HG02840 (cell line): ENCODE measurements at regions not wholly inside any gene's neighbourhood (a gene's known extent, or its start where the extent isn't known, plus 50 kb on each side); places are given as distances from the start of the nearest gene placed in this dataset.
"Not testable (repeated sequence)": the region's sequence is repeated elsewhere in the genome, so short reads cannot be mapped to it uniquely, and the experiment has no call there.

Experiments
- ATAC-seq: cut with Tn5 transposase; IDR thresholded peaks from one replicate; pipeline ENCODE4 v1.9.1; 2021; ENCODE audit warnings: mild to moderate bottlenecking, moderate library complexity, moderate number of reproducible peaks; ENCODE audit not compliant: unreplicated experiment, low FRiP score

DNA sequence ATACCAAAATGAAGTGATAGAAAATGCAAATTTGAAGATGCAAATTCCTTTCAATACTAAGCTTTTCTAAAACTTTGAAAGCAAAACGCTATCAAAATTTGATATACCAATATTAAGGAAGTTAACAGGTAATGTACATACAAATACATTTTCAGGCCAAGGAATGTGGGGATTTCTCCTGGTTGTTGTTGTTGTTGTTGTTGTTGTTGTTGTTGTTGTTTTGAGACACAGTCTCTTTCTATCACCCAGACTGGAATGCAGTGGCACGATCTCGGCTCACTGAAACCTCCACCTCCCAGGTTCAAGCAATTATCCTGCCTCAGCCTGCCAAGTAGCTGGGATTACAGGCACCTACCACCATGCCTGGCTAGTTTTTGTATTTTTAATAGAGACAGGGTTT lies 224.7 kb upstream of the NEBL start:
- not testable (repeated sequence) for ATAC-seq

DNA sequence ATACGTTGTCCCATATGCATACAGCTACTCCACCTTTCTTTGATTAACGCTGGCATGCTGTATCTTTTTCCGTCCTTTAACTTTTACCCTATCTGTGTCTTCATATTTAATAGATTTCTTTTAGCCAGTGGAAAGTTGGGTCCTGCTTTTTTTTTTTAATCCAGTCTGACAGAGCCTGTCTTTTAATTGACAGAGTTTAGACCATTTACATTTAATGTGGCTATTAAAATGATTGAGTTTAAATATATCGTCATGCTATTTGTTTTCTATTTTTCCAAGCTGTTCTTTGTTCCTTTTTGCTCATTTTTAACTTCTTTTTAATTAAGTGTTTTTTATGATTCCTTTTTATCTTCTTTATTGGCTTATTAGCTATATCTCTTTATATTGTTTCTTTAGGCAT lies 217.6 kb upstream of the NEBL start:
- ATAC-seq = no peak

DNA sequence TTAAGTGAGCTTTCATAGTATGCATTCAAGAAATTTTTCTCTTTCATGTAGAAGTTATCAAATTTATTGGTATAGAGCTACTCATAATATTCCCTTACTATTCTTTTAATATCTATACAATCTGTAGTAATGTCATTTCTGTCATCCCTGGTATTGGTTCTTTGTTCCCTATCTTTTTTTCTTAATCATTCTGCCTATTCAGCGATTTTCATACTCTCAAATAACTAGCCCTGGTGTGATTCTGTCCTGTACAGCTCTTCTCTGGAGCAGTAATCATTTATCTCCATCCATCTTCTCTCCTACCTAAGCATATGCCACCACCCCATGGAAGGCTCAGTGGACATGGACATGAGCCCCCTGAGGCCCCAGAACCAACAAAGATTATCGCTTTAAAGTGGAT lies 213.2 kb upstream of the NEBL start:
- ATAC-seq = no peak

DNA sequence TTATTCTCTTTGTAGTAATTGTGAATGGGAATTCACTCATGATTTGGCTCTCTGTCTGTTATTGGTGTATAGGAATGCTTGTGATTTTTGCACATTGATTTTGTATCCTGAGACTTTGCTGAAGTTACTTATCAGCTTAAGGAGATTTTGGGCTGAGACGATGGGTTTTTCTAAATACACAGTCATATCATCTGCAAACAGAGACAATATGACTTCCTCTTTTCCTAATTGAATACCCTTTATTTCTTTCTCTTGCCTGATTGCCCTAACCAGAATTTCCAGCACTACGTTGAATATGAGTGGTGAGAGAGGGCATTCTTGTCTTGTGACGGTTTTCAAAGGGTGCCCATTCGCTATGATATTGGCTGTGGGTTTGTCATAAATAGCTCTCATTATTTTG lies 209.8 kb upstream of the NEBL start:
- not testable (repeated sequence) for ATAC-seq

DNA sequence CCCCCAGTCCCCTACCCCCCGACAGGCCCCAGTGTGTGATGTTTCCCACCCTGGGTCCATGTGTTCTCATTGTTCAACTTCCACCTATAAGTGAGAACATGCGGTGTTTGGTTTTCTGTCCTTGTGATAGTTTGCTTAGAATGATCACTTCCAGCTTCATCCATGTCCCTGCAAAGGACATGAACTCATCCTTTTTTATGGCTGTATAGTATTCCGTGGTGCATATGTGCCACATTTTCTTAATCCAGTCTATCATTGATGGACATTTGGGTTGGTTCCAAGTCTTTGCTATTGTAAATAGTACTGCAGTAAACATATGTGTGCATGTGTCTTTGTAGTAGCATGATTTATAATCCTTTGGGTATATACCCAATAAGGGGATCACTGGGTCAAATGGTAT lies 208.2 kb upstream of the NEBL start:
- not testable (repeated sequence) for ATAC-seq

DNA sequence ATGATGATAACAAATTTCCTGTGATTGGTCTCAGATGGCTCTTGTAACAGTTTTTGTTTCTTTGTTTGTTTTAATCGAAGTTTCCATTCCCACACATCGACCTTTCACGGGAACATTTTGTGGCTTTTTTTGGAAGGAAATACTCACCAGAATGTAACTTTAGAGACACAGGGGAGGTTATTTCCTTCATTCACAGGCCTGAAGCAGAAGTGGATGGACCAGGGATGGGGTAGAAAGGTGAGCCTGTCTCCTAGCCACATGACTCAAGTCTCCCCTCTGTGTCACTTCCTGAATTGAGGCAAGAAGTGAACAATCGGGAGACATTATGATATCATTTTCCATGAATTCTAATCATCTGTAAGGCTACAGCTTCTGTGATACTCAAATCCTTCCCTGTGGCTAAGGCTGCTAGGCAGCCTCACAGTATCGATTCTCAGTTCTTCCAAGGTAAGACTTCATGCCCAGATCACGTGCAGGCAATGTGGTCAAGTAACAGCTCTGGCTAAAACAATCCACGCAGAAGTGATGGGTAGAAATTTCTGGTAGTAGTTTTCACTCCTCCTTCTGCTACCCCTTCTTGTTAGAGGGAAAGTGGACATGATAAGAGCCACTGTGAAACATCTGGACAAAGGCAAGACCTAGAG lies 203.9 kb upstream of the NEBL start:
- ATAC-seq = no peak

DNA sequence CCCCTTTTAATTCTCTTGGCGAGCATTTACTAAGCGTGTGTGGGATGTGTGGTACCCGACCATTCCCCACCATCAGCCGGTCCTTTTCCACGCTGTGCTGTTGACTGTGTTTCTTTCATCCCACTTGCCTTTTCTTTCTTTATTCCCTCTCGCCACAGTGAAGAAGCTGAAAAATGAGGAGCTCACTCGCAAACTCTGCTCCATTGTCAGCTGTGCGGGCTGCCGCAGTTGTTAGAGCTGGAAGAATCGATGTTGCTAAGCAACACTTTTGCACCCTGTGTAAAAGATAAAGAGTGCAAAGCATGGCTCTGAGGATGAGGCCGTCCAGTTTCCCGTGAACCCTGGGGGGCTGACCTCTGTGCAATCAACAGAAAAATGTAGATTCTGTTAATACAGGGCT lies 203.1 kb upstream of the NEBL start:
- no peak for ATAC-seq

DNA sequence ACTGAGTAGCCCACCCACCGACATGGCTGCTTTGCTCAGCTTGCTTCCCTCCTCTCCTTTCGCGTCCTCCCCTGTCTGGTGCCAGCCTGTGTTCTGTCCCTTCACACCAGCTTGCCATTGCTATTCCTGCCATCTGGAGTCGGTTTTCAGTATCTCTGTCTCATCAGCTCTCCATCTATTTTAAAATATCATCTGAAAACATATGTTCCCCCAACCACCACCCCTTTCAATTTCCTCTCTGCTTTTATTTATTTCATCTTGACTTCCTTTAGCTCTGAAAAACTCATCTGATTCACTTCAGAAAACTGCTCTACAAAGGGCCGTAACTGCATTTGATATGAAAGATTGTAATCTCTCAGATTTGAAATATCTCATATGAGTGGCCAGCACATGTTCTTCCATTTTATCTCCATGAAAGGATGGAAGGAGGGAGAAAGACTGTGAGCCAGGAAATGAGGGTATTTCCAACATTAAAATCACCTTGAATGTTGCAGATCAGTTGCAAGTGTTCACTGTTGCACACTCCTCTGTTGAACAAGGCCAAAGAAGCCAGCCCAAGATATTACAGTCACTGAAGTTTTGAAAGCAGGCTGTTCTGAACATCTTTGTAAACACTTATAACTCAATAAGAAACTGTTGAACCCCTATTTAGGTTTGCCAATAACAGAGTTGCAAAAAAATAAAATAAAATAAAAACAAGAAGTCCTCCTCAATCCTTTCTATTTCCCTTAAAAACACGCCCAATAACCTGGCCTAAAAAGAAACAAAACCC lies 202.4 kb upstream of the NEBL start:
- ATAC-seq = no peak

DNA sequence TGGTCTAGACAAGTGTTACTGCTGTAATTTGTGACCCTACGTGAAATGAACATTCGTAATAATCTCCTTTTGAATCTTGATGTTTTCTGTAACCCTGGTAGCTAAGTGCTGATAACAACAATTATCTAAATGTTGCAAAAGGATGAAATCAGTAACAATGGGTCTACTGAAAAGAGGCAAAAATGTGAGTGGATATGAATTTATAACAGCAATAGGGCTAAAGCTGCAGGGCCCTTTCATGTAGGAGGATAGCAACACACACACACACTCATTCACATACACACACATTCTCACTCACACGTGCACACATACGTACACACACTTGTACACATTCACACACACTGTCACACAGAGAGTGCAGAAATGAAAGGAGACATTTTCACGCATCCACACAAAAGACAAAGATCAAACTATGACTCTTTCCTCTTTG lies 200.8 kb upstream of the NEBL start:
- ATAC-seq = no peak

DNA sequence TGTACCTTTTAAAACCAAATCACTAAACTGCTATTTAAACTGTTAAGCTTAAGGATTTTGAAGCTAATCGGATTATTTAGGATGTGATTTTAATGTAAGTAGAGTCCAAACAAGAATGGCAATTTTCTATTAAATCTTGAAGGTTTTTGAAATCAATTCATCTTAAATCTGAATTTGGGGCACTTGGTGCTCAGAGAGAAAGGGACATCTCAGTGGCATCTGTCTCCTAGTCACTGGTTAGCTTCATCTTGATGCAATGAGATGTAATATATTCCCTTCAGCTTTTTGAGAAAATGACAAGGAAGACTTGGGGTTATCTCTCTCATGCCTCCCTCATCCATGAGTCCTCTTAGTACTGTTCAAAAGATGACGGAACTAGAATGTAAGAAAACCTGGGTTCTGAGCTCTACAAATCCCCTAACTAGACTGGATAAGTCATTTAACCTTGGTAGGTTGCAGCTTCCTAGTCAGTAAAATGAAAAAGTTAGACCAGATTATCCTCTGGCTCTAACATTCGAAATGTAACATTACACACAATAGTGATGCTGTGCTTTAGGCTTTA lies 198.5 kb upstream of the NEBL start:
- ATAC-seq = no peak

DNA sequence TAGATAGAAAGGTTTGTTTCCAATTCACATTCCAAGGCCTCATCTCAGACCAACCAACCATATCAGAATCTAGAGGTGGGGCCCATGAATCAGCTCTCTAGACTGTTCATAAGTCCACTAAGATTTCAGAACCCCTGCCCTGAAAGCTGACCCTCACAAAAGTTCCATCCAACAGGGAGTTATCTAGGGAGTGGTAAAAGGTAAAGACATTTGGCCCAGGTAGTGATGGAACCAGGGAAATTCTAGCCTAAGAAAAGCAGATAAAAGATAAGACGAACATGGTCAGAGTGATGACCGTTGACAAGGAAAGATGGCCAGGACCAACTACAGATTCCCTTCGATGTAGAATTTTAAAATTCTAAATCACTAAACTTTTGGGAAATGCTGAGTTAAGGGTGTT lies 198.0 kb upstream of the NEBL start:
- no peak for ATAC-seq

DNA sequence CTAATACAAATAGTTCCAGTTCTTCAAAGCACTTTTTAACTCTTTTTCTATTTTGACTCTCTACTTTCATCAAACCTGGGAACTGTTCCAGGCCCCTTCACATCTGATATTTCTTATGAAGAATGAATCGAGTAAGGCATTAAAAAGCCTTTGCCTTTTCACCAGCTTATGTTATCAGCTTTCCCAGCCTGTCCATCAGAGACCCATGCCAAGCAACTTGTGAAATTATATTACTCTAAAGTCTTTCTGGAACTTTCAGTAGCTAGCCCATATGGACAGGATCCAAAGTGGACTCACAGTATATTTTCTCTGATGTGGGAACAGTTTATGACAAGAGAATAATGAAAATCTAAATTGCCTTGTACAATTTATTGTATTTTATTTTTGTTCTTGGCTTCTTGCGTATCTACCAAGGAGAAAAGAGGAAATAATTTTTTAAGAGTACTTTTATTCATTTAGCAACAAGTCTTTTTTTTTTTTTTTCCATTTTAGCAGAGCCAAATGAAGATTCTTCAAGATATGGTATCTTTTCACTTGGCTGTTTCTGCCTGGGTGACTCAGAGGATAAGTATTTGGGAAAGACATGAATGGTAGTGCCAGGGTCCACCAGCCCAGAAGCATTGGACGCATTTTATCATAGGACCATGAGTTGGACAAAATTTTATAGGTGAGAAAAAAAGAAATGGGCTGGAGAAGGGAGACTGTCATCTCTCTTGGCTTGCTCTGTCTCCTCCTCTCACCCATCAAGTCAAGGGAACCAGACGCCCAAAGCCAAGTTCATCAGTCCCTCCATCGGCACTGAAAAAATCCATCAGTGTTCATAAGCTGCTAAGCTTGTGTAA lies 195.8 kb upstream of the NEBL start:
- ATAC-seq = no peak

DNA sequence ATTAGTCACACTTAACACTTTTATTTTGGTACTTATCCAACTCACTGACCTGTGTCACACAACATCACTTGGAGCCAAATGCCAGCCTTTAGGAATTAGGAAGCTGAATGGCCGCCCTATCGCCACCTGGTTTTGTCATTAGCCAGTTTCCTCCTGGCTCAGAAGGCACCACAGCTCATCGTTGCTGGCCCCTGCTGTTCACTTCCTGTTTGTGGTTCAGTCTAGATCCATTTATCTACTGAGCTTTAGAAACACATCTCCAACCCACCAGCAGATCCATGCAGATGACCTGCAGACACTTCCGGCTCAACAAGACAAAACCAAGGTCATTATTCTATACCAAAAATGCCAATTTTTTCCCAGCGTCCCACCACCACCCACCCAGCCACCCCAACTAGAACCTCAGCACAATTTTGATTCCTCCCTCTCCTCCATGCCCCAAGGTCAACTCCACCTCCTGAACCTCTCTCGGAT lies 193.5 kb upstream of the NEBL start:
- no peak for ATAC-seq

DNA sequence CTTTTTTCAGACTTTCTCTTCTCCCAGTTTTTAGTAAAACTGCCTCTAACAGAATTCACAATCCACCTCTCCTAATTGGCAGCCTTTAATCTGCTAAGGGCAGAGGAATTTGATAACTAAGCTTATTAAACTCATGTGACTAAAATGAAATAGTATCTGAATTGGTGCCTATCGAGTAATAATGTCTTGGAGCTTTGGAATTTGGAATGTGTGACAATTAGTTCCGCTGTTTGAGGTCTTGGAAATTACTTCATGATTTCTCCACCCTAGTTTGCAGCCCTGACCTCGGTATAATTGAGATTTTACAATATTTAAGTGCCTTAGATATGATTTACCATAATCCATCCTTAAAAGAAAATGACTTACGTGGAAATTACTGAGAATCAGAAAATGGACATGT lies 190.4 kb upstream of the NEBL start:
- ATAC-seq = no peak

DNA sequence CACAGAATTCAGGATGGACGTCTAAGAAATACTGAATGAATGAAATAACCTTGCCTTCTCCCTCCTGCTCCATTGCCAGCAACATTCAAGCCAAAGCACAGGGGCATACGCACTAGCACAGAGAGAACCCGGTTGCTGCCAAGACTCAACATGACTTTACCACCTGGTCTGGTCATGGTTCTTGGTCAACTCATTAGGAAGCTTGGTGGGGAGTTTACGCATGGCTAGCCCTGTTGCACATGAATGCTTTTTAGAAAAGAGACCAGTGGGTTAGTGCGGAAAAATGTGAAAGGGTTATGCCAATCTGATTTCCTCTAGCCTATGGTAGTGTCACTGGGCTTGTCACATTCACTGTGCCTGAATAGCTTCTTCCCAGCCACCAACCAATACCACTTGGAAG lies 187.6 kb upstream of the NEBL start:
- no peak for ATAC-seq

DNA sequence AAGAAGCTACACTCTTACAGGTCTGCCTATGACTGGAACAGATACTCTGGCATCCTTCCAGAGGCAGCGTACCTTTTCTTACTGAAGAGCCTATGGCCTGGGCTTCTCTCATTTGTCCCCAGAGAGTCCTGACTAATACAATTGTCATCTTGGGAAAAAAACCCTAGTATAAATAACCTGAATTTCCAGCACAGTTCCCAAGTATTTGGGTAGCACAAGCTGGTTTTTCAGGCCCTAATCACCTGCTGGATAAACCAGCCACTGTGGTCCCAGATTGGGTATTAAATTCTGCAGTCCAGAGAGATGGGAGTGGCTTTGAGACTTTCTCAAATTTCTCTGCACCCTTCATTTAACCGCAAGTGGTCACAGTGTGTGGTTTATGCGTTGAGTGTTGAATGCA lies 186.8 kb upstream of the NEBL start:
- ATAC-seq = no peak

DNA sequence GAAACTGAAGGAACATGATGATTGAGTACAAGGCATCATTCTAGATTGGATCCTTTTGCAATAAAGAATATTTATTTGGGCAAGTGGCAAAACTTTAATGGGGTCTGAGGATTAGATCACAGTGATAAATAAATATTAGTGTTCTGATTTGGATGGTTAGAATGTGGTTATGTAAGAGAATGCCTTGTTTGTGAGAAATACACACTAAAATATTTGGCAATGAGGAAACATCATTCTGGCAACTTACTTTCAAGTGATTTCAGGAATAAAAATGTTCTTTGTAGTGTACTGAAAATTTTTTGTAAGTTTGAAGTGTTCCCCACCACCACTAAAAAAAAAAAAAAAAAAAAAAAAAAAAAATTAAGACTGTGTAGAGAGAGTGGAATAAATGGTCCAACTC lies 185.1 kb upstream of the NEBL start:
- ATAC-seq = no peak

DNA sequence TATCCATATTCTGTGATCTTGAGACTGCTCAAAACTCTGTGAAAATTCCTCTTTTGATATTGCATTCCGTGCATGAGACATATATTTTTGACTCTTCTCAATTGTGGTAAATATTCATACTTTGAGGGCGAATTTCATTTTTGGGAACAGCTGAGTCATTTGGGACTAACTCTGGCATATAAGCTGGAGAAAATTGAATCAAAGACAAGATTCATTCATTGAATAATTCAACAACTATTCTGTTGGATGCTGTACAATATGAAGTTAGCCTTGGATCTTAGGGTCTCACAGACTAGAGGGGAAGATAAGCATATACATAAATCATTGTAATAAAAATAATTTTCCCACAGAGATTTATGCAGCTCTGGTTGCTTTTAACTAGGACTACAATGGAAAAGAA lies 183.2 kb upstream of the NEBL start:
- ATAC-seq = no peak

DNA sequence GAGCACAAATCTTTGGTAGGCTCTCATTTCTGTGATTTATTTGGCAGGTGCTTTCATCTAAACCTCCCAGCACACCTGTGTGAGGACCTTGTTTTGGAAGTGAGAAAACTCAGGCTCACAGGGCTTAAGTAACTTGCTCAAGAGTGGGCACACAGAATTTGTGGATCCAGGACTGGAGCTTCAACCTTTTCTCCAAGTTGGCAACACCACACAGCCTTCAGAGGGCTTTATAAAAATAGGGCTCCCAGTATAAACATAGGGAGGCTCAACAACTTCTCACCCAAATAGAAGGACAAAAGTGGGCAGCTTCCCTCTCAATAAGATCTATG lies 182.2 kb upstream of the NEBL start:
- no peak for ATAC-seq

DNA sequence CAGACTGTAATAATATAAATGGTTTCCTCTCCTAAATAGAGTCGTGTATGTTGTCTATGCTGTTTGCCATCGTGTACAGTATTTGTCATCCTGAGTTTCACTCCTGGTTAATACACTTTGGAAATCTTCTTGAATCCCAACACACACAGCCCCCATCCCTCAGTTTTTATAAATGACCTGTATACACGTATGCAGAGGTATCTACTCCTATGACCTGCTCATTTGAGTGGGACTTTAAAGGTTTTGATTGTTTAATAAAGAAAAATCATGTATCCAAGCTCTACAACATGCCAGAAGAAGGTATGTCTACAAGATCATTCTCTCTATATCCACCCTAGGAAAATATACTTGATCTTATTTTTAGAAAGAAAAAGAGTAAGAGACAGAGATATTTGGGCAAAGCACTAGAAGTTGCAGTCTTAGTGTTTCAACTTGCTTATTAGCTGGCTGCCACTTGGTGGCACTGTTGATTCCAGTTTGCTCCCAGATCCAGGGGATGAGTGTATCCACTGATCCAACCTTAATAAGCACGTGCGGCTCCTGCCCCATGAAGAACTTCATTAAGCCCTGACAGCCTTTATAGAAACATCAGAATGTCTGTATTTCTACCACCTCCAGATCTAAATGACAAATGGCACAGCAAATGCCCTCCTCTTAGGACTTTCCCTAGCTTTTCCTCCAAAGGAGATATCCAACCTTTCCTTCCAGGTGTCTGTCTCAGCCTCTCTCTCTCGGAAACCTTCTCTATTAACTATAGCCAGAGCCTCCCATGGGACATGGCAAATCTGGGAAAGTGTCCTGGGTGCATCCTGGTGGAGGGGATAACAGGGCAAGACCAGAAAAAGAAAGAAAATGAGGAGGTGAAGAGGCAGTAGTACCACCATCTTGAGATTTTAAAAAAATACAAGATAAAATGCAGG lies 181.6 kb upstream of the NEBL start:
- ATAC-seq = no peak
